KMS-11 (cell line): ENCODE measurements at regions not wholly inside any gene's neighbourhood (a gene's known extent, or its start where the extent isn't known, plus 50 kb on each side); places are given as distances from the start of the nearest gene placed in this dataset.

Experiments used
- H2AFZ ChIP-seq: fragments of 200-600 bp; sonication (generic); 2 replicates; pipeline ENCODE4 v1.6.1; 2016; ENCODE audit warnings: antibody characterized with exemption, mixed run types, low read depth
- H3K27ac ChIP-seq: fragments of 200-600 bp; sonication (generic); 2 replicates; pipeline ENCODE4 v1.6.1; 2016; ENCODE audit warnings: mild to moderate bottlenecking, mixed run types
- H3K27me3 ChIP-seq: fragments of 200-600 bp; sonication (generic); 2 replicates; pipeline ENCODE4 v1.6.1; 2017; ENCODE audit warnings: mild to moderate bottlenecking, low read depth, mixed run types, moderate library complexity; ENCODE audit not compliant: insufficient read depth
- H3K36me3 ChIP-seq: fragments of 200-600 bp; sonication (generic); 2 replicates; pipeline ENCODE4 v1.6.1; 2017; ENCODE audit warnings: mild to moderate bottlenecking, mixed run types; ENCODE audit not compliant: insufficient read depth
- H3K4me1 ChIP-seq: fragments of 200-600 bp; sonication (generic); 2 replicates; pipeline ENCODE4 v1.6.1; 2016; ENCODE audit warnings: mild to moderate bottlenecking, low read depth, mixed run types; ENCODE audit not compliant: poor library complexity, severe bottlenecking
- H3K4me2 ChIP-seq: fragments of 200-600 bp; sonication (generic); 2 replicates; pipeline ENCODE4 v1.7.0; 2016; ENCODE audit warnings: mild to moderate bottlenecking, mixed run types
- H3K4me3 ChIP-seq: fragments of 200-600 bp; sonication (generic); IDR thresholded peaks from 2 replicates; pipeline ENCODE4 v1.6.1; 2017; ENCODE audit warnings: low read depth, low read length, mixed read lengths; ENCODE audit not compliant: insufficient read depth
- H3K79me2 ChIP-seq: fragments of 200-600 bp; sonication (generic); 2 replicates; pipeline ENCODE4 v1.6.1; 2016; ENCODE audit warnings: low read depth, mixed run types; ENCODE audit not compliant: insufficient read depth
- H3K9ac ChIP-seq: fragments of 200-600 bp; sonication (generic); 2 replicates; pipeline ENCODE4 v1.6.1; 2016; ENCODE audit warnings: mild to moderate bottlenecking, mixed run types
- H4K20me1 ChIP-seq: fragments of 200-600 bp; sonication (generic); 2 replicates; pipeline ENCODE4 v1.6.1; 2016; ENCODE audit warnings: mild to moderate bottlenecking, mixed run types; ENCODE audit not compliant: insufficient read depth
- CTCF ChIP-seq: fragments of 200-600 bp; sonication (generic); conservative IDR thresholded peaks from 2 replicates; pipeline ENCODE4 v1.6.1; 2017; ENCODE audit warnings: low read depth, mild to moderate bottlenecking, antibody characterized with exemption, low read length, moderate library complexity, mixed read lengths

- no peaks in the 10 kb centered on the region for H4K20me1 ChIP-seq
- no peaks in the 10 kb centered on the region for H3K27me3 ChIP-seq
- TF ChIP-seq CTCF: no peak
- no peaks in the 10 kb centered on the region for H3K36me3 ChIP-seq
- H3K9ac ChIP-seq: no peak overlapping the region
- H2AFZ ChIP-seq: no peak overlapping the region
- no peak overlapping the region for H3K27ac ChIP-seq
- H3K79me2 ChIP-seq: no peaks in the 10 kb centered on the region
- H3K4me3 ChIP-seq: no peak overlapping the region
- peaks cover 3% of the 10 kb centered on the region for H3K4me1 ChIP-seq
- H3K4me2 ChIP-seq: no peak overlapping the region
Observed at GRCh38 chr2:66301767-66302140, 133.2 kb upstream of the MEIS1 start.

DNA sequence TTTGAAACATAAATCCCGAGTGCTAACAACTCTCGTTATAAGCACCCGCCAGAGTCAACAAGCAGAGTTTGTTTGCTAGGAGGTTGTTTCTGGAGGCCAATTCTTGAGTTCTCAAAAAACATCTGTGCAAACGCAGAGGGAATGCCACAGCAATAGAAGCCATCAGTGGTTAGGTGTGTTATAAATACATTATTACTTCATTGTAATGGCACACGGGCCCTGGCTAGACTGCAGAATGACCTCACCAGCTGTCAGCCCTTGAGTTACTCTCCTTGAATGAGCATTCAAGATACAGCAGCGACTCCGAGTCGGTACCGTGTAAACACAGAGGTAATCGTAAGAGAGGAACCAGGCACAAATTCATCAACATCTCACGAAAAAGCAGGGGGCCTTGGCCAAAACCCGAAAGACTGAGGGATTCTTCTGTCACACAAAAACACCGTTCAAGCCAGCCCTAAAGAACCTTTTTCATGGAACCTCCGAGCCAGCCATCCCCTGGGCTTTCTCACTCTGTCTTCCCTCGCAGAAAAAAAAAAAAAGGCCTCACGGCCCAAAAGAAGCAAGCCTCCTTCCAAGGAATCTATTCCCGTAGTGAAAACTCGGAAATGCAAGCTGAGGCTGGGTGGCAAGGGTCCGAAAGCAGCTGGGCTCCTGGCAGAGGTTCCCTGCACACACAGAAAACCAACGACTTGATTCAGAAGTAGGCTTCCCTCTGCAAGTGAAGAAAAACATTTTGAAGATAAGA, 133.7 kb upstream of the MEIS1 start:
- Histone ChIP-seq H3K4me3 (no peak overlapping the region), H2AFZ (no peak overlapping the region), H3K79me2 (no peaks in the 10 kb centered on the region), H3K27ac (no peak overlapping the region), H4K20me1 (no peaks in the 10 kb centered on the region), H3K9ac (no peak overlapping the region), H3K36me3 (no peaks in the 10 kb centered on the region), H3K4me1 (peaks cover 3% of the 10 kb centered on the region), H3K27me3 (no peaks in the 10 kb centered on the region), H3K4me2 (no peak overlapping the region)
- no peak for TF ChIP-seq CTCF

DNA sequence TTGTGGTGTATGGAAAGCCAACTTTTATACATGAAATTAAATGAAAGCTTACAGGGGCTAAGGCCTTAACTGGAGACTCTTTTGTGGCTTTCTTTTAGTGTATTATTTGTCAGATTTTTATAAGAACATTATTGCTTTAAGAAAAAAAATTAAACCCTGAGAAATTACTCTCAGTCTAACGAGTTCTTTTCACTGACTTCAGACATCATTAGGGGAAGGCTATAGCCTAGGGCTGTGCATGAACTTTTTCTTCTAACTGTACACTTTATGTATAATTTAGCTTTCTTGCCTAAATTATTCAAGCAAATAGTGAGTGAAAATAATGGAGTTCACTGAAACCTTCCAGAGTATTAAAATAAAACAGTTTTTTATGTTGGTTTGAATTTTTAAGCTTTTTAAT, 151.1 kb upstream of the MEIS1 start:
- H3K27me3 ChIP-seq: no peaks in the 10 kb centered on the region
- no peak overlapping the region for H3K4me3 ChIP-seq
- H3K79me2 ChIP-seq: no peaks in the 10 kb centered on the region
- H3K27ac ChIP-seq: no peak overlapping the region
- no peak overlapping the region for H3K9ac ChIP-seq
- no peak overlapping the region for H2AFZ ChIP-seq
- TF ChIP-seq CTCF: no peak
- no peaks in the 10 kb centered on the region for H4K20me1 ChIP-seq
- no peak overlapping the region for H3K4me2 ChIP-seq
- no peaks in the 10 kb centered on the region for H3K4me1 ChIP-seq
- no peaks in the 10 kb centered on the region for H3K36me3 ChIP-seq

GRCh38 chr2:66281980-66282379, 152.9 kb upstream of the MEIS1 start:
- H2AFZ ChIP-seq: no peak overlapping the region
- no peaks in the 10 kb centered on the region for H3K36me3 ChIP-seq
- H3K27ac ChIP-seq: no peak overlapping the region
- no peak for TF ChIP-seq CTCF
- H3K79me2 ChIP-seq: no peaks in the 10 kb centered on the region
- H4K20me1 ChIP-seq: no peaks in the 10 kb centered on the region
- H3K4me1 ChIP-seq: no peaks in the 10 kb centered on the region
- H3K27me3 ChIP-seq: no peaks in the 10 kb centered on the region
- no peak overlapping the region for H3K4me2 ChIP-seq
- no peak overlapping the region for H3K9ac ChIP-seq
- no peak overlapping the region for H3K4me3 ChIP-seq
